ENCODE measurements at regions not wholly inside any gene's neighbourhood (a gene's known extent, or its start where the extent isn't known, plus 50 kb on each side); places are given as distances from the start of the nearest gene placed in this dataset.
"Not testable (repeated sequence)": the region's sequence is repeated elsewhere in the genome, so short reads cannot be mapped to it uniquely, and the experiment has no call there.

DNA sequence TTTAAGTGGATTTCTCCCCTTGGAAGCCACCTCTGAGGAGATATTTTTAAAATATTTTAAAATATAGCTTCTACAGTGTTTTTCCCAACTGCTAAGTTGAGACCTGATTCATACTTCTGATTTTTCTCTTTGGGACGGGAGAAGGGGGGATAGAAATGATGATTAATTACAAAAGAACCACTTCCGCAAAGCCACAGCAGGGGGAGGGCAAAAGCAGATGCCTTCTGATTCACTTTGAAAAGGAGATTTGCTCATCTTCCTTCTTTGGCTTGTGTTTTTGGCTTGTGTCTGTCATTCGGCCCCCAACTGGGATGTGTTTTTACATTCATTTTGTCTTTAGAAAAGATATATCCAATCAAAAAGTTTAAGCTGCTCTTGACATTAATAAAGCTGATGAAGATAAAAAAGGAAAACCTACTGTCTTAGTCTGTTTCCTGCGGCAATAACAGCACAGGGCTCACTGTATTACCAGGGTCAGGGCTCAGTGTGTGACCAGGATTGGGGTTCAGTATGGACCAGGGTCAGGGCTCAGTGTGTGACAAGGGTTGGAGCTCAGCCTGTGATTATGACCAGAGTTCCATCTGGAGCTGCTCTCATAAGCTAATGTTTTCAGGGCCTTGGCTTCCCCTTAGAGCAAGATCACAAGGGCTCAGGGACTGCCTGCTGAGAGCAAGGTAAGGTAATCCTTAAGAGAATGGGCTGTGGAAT lies 223.2 kb downstream of the MTHFS start:
- no peak for DNase-seq

DNA sequence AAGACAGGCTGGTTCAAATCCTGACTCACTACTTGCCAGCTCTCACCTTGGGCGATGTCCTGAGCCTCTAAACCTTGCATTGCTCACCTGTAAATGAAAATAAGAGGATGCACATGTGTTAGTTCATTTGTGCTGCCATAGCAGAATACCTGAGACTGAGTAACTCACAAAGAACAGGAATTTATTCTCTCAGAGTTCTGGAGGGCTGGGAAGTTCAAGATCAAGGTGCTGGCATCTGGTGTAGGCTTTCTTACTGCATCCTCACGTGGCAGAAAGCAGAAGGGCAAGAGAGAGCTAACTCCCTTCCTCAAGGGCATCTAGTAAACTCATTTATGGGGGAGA lies 222.7 kb downstream of the MTHFS start:
- DNase-seq: no peak

DNA sequence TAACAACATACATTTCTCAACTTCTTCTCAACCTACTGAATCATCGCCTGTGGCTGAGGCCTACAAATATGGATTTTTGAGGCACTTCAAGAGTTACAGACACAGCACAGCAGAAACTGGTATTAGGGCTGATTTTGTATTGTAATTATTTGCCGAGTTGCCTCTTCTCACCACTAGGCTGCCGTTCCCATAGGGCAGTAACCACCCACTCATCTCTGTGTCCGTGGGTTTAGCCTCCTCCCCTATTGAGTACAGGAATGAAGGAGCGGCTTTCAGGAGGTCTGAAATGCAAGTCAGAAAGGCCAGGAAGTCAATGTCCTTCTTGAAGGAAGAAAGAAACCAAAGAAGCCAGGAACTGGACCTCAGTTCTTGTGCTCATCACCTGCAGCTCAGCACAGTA lies 220.8 kb downstream of the MTHFS start:
- DNase-seq: no peak

DNA sequence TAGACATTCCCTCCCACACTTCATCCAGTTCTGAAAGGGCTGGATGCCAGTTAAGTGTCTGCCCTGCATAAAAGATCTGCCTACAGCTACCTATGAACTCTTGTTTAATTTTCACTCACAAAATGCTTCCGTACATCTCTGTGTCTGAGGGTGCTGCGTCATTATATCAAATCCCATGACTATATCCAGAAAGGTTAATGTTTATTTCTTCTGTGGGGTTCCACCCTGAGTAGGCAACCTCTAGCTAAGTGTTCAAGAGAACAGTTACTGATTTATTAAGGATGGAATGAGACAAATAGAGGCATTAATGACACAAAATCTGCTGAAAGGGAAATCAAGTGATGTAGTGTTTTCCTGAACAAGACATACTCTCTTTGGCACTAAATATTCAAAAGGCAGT lies 220.2 kb downstream of the MTHFS start:
- no peak for DNase-seq

DNA sequence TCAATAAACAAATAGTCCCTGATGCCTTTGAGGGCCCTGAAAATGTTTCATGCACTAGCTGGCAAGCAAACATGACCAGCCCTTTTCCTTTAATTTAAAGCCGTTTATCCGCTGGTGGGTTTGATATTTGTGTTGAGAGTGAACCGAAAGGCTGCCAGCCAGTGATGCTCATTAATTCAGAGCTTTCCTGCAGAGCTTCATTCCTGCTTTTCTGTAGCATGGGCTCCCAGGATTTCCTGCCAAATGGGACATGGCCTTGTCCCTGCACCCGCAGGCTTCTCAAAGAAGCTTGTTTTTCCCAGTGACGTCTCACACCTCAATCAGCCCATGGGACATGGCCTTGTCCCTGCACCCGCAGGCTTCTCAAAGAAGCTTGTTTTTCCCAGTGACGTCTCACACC lies 219.6 kb downstream of the MTHFS start:
- DNase-seq: no peak

DNA sequence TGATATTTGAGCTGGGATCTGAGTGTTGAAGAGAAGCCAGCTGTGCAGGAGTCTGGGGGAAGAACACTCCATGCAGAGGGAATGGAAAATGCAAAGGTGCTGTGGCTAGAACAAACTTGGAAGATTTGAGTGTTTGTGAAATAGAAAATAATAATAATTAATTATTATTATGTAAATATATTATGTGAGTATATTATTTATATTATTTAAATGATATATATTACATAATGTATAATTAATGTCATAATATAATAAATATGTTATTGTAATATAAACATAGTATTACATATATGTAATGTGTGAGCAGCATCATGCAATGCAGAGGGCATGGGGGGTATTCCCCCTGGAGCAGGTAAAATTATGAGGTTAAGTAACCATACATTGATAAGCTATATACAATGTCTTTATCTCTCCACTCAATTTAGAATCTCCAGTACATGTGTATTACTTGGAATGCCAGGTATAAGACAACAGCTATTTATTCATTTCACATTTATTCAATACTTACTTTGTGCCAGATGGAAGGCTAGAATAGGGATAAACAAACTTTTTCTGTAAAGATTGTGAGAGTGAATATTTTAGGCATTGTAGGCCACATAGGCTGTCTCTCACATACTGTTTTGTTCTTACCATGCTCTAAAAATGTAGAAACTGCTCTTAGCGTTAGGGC lies 218.6 kb downstream of the MTHFS start:
- DNase-seq: no peak

DNA sequence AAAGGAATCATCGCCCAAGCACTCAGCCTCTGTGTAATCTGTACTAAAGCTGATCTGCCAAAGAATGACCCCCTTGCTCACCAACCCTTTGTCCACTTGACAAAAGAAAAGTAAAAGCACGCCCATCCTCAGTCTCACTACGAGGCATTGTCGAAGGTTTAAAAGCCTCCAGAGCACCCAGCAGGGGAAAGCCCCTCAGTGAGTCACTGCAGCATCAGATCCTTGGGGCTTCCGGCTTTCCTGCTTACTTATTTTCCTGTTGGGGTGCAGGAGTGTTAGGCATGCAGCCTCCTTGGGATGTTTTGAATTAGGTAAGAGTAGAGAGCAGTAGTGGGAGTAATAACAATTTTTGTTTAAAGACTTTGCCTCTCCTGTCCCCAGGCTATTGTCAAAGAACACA lies 216.1 kb downstream of the MTHFS start:
- DNase-seq: no peak

DNA sequence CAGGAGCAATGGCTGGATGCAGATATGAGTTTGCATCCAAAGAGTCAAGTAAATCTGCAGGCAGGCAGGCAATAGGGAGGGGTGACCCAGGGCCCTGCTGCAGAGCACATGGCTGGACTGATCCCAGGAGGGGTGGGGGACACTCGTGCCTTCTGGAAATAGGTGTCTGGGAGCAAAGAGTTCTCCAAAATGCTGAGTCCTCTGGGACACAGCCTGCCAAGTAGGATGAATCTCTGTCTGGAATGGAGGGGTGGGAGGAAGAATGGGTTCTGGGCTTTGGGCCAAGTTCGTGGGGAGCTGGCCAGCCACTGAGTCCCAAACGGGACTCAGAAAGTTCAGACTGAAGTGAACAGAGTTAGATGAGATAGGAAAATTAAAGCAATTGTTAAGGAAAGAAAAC lies 214.5 kb downstream of the MTHFS start:
- DNase-seq: no peak

DNA sequence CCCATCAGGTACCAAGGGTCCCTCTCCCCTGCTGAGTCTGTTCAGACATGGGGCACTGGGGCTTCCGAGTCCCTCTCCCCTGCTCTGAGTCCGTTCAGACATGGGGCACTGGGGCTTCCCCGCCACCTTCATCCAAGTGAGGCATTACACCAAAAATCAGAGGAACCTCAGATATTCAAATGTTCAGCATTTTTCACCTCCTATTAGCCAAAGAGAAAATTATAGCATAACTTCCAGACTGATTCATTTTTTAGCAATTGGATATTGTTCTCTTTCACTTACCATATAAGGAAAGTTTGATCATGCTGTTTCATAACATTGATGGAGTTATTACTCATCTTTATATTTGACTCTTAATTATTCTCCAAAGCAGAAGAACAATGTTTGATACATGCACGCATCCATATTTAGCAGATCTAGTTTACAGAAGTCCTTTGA lies 213.9 kb downstream of the MTHFS start:
- DNase-seq: no peak

DNA sequence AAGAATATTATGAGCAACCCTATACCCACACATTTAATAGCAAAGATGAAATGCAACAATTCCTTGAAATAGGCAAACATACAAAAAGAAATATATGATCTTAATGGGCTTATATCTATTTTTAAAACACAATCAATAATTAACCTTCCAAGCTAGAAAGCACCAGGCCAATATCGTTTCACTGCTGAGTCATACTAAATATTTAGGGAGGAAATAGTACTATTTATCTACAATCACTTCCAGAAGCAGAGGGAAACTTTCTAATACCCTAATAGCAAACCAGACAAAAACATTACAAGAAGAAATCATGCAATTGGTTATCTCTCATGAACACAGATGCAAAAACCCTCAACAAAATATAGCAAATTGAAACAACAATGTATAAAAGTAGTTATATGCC lies 207.8 kb downstream of the MTHFS start:
- no peak for DNase-seq

DNA sequence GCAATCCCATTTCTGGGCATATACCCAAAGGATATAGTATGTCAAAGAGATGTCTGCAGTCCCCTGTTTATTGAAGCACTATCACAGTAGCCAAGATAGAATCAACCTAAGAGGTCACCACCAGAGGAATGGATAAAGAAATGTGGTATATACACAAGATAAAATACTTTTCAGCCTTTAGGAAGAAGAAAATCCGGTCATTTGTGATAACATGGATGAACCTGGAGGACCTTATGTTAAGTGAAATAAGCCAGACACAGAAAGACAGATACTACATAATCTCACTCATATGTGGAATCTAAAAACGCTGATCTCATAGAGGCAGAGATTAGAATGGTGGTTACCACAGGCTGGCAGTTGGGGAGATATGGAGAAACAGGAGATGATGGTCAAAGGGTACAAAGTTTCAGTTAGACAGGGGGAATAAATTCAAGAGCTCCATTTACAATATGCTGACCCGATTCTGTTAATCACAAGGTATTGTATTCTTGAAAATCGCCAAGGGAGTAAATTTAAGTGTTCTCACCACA lies 195.8 kb downstream of the MTHFS start:
- DNase-seq: no peak

DNA sequence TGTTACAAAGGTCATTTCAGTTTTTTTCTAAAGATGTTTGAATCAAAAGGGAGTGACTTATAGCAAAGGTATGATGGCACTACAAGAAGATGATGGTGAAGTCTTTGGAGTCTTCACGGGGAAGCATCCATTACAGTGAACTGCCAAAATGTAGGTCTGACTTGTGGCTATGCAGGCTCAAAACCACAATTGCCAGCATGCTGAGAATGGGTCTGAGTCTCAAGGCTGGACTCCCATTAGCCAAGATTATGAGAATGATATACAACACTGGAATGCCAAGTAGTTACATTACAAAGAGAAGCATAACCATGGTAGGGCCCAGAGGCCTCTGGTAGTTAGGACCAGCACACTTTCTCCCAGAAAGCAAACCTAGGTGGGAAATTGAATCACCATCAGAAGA lies 194.2 kb downstream of the MTHFS start:
- DNase-seq: no peak

DNA sequence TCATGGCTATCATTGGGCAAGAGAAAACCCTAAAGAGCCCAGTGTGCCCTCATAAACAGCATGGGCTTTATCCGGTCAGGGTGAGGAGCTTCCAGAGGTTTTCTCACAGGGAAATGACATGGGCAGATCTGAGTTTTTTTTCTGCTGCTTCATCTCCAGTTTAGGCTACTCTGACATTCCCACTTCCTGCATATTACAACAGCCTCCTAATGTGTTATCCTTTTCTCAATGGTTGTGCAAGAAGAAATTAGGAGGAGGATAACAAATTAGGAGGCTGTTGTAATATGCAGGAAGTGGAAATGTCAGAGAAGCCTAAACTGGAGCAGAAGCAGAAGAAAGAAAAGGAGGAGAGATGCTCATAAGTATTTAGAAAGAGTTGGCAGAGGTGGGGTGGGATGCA lies 175.6 kb downstream of the MTHFS start:
- no peak for DNase-seq

DNA sequence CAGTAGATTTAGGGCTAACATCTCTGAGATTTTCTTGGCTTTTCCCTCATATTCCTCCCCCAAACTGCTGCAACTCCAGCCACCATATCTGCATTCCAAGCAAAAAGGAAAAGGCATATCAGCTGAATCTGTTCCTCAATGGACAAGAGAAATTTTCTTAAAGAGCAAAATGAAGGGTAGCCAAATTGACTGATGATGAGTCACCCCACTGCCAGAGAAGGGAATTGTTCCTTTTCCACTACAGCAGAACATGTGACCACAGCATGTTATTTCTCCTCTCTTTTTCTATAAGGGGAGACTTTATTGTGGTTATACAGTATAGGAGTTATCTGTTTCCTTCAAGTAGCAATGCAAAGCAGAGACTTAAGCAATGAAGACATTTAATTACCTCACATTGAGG lies 172.5 kb downstream of the MTHFS start:
- no peak for DNase-seq

DNA sequence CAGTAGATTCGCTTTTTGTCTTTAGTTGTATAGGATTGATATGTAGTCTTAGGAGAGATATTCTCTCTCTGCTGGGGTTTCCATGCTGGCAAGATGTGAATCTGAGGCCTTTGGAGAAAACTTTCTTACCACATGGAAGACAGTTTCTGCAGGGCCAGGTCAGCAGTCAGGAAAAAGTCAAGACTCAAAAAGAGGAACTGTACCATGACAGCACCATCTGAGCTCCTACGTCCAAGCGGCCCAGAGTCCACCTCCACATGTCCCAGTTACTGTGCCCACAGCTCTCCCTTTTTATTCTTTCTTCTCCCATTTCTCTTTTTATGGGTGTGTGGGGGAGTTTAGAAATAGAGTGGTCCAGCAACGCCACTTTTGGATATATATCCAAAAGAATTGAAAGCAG lies 172.0 kb downstream of the MTHFS start:
- DNase-seq: no peak

DNA sequence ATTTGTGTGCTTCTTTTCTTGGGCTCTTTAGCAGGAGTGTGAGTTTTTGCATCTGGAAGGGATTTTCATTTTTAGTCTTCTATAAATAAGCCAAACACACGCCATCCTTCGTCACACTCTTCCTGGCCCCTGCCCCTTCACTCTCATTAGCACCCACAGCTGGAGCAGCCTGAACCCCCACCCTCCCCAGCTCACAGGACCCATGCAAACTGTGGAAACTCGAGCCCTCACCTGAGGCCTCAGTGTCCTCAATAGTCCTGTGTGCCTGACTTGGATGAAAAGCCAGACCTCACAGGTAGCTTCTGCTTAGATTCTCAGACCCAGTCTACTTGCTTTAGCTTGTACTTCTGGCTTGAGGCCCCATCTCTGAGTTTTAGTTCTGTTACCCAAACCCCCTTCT lies 167.9 kb downstream of the MTHFS start:
- no peak for DNase-seq

DNA sequence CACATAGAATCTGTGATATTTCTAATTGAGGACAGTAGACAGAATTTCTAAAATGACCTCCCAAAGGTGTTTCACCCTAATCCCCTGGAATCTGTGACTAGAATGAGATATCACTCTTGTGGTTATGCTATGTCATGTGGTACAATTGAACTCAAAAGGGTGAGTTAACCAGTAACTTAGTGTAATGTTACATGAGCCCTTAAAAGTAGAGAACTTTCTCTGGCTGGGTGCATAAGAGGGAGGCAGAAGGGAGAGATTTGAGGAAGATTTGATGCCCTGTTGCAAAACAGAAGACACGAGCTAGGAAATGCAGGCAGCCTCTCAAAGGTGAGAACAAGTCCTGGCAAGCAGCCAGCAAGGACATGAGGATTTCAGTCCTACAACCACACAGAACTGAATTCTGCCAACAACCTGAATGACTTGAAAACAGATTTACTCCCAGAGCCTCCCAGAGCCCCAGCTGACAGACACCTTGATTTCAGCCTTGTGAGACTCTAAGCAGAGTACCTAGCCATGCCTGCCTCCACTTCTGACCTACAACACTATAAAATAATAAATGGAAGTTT lies 160.3 kb downstream of the MTHFS start:
- DNase-seq: no peak

DNA sequence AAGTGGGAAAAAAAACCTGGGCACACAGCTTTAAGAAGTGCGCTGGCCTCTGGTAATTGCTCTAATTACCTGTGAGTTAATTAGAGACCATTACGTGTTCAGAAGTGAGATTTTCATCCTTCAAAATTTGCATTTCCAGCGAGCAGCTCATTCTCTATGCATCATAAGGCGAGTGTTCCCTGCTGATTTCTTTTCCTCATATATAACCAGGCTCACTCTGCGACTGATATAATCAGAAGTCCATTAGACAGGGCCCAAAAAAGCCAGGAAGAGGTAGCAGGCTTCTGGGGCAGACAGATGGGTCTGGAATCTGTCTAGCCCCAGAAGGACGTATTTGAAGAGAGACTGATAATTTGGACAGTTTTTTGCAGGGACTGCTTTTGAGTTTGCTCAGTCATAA lies 158.7 kb downstream of the MTHFS start:
- no peak for DNase-seq

DNA sequence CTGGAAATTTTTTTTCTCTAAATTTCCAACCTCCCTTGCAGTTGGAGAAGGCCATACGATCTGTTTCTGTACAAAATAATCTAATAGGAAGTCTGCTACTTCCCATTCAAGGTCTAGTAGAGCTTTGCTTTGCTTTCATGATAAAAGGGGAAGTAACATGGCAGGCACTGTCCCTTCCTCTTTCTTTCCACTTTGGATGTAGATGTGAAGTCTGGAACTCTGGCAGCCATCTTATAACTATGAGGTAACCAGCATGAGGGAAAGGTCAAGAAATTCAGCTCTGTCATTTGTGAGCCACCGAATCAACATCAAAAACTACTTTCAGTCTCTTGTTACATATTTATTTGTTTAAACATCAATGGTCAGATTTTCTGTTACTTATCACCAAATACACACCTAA lies 156.3 kb downstream of the MTHFS start:
- DNase-seq: no peak

DNA sequence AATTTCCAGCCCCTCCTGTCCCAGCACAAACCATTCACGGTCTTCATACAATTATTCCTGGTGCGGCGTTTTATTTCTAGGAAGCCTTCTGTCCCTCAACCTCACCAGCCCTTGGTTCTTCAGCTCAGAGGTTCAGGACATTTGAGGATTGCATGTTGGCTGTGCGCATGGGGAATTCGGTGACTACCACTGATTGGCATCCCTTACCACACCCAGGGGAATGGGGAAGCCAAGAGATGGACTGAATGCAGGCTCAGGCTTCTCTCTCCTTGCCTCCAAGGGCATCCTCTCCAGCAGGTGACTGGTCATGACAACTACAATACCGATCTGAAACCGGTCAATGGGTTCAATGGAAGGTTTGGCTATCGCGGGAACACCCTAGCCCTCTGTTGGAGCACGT lies 153.8 kb downstream of the MTHFS start:
- DNase-seq: no peak

DNA sequence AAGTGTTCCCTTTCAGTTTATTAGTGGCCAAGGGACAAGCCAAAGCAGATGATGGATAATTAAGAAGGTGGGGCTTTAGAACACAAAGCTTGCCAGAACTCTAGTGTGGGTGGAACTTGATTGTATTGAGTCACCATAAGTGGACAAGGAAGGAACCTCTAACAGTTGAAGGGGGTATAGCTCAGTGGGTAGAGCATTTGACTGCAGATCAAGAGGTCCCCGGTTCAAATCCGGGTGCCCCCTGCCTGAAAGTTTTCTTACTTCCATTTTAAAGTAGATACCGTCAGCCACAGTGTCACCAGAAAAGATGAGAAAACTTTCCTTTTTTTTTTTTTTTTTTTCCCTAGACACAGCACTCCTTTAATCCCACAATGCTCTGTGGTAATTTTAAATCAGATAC lies 152.3 kb downstream of the MTHFS start:
- DNase-seq: not testable (repeated sequence)

DNA sequence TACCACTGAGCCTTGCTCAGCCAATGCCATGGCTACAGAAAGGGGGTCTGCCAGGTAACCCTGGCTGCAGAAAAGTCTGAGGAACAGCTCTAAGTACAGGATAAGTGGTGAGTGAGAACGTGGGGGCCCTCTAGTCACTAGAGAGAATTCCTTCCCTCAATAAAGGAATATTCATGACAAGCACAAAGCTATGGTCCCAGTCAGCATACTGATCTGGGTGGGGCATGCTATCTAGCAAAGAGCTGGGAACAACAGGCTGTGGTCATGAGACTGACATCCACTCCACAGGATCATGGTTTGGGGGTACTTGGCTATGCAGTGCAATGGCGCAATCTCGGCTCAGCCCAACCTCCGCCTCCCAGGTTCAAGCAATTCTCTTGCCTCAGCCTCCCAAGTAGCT lies 140.4 kb downstream of the MTHFS start:
- DNase-seq: no peak

DNA sequence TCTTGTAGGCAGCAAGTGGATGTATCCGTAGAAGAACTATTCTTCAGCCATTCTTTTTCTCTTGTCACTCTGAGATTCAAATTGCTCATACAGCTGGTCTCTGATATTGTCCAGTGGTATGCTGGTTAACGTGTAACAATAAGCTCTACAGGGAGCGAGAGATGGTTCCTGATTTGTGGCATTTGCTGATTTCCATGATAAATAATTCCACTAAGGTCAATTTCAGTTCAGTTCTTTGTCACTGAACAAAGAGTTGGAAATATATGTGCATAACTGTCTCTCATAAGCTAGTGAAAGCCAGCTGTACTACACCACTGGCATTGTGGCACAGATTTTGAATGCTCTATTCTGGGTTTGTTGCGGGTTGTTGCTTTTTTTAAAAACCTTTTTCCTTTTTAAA lies 131.7 kb downstream of the MTHFS start:
- no peak for DNase-seq

DNA sequence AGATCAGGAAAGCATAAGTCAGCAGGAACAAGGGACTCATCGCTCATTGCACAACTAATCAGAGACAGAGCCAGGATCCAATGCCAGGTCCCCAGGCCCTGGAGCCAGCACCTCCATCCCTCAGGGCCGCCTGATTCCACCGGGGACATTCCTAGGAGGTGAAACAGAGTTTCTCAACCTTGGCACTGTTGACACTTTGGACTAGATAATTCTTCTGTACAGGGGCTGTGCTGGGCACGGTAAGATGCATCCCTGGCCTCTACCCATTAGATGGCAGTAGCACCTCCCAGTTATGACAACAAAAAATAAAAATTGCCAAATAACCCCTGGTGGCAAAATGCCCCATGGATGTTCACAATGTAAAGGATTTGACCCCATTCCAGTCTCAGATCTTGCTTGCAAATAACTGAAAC lies 127.7 kb downstream of the MTHFS start:
- no peak for DNase-seq

All from NCI-H1105 (cell line).